ENCODE measurements at regions not wholly inside any gene's neighbourhood (a gene's known extent, or its start where the extent isn't known, plus 50 kb on each side); places are given as distances from the start of the nearest gene placed in this dataset.
"Not testable (repeated sequence)": the region's sequence is repeated elsewhere in the genome, so short reads cannot be mapped to it uniquely, and the experiment has no call there.

DNA sequence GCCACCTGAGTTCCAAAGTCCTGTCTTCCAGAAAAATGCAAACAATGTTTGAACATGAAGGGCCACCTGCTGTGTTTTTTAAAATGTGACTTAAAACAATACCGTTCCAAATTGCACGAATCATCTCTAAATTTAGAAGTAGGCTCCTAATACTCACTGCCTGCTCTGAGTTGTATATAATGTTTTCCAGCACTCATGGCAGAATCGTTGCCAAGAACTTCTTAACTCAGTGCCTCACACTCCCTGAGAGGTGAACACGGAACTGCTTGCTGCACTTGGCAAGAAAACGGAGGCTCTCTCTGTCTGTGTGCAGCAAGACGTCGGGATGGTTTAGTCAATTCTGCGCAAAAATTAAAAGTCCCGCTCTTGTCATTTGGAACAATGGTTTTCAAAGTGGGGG, 757.3 kb upstream of the AUTS2 start:
- ChIA-PET POLR2A (no interaction called here), CTCF (no interaction called here)
- Histone ChIP-seq H3K4me3 (ENCODE audit: control insufficient read depth in 1 of 7, extremely low read depth in 1 of 7, insufficient read depth in 4 of 7, low read depth in 2 of 7, low read length in 6 of 7) (no peak overlapping the region), H3K4me1 (ENCODE audit: control extremely low read depth in 1 of 4, control insufficient read depth in 4 of 4, insufficient read depth in 4 of 4, low read length in 3 of 4) (no peaks in the 10 kb centered on the region), H3K9me3 (ENCODE audit: control extremely low read depth in 1 of 5, control insufficient read depth in 4 of 5, insufficient read depth in 2 of 5, low read depth in 1 of 5, low read length in 4 of 5) (peaks cover 0 to 3% (median 0%) of the 10 kb centered on the region in 5 experiments), H3K27ac (ENCODE audit: insufficient read depth in 1 of 2, low read depth in 1 of 2, low read length in 2 of 2, poor library complexity in 1 of 2, severe bottlenecking in 2 of 2) (no peak overlapping the region), H3K27me3 (replicated peaks in 2 of 5; ENCODE audit: control insufficient read depth in 4 of 5, insufficient read depth in 5 of 5, low read length in 4 of 5) (no peaks in the 10 kb centered on the region), H3K36me3 (ENCODE audit: control insufficient read depth in 4 of 4, insufficient read depth in 4 of 4, low read length in 3 of 4) (no peaks in the 10 kb centered on the region)
- WGBS (ENCODE audit: insufficient coverage), result 95% methylated on average over 8 of the region's 9 CpGs
- DNase-seq, result no peak

DNA sequence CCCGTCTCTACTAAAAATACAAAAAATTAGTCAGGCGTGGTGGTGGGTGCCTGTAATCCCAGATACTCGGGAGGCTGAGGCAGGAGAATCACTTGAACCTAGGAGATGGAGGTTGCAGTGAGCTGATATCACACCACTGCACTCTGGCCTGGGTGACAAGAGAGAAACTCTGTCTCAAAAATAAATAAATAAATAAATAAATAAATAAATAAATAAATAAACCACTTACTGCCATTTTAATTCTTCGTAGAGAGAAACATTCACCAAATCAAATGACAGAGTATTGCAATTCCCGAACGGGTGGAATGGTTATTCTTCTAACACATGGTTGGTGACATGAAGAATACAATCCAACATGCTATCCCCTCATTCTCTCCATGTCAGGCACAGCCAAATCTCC, 754.3 kb upstream of the AUTS2 start:
- H3K27me3 ChIP-seq (replicated peaks in 2 of 5; ENCODE audit: control insufficient read depth in 4 of 5, insufficient read depth in 5 of 5, low read length in 4 of 5); H3K36me3 ChIP-seq (ENCODE audit: control insufficient read depth in 4 of 4, insufficient read depth in 4 of 4, low read length in 3 of 4); DNase-seq; H3K9me3 ChIP-seq (ENCODE audit: control extremely low read depth in 1 of 5, control insufficient read depth in 4 of 5, insufficient read depth in 2 of 5, low read depth in 1 of 5, low read length in 4 of 5); H3K4me1 ChIP-seq (ENCODE audit: control extremely low read depth in 1 of 4, control insufficient read depth in 4 of 4, insufficient read depth in 4 of 4, low read length in 3 of 4); H3K4me3 ChIP-seq (ENCODE audit: control insufficient read depth in 1 of 7, extremely low read depth in 1 of 7, insufficient read depth in 4 of 7, low read depth in 2 of 7, low read length in 6 of 7); H3K27ac ChIP-seq (ENCODE audit: insufficient read depth in 1 of 2, low read depth in 1 of 2, low read length in 2 of 2, poor library complexity in 1 of 2, severe bottlenecking in 2 of 2); CTCF ChIA-PET: not testable (repeated sequence)
- WGBS (ENCODE audit: insufficient coverage), result 100% methylated on average over 3 of the region's 6 CpGs
- POLR2A ChIA-PET, result interaction anchor here (0.6 kb wide), 1 partner anchor 458 kb away, joined by 3 read pairs; no protein-coding TSS in a partner anchor

DNA sequence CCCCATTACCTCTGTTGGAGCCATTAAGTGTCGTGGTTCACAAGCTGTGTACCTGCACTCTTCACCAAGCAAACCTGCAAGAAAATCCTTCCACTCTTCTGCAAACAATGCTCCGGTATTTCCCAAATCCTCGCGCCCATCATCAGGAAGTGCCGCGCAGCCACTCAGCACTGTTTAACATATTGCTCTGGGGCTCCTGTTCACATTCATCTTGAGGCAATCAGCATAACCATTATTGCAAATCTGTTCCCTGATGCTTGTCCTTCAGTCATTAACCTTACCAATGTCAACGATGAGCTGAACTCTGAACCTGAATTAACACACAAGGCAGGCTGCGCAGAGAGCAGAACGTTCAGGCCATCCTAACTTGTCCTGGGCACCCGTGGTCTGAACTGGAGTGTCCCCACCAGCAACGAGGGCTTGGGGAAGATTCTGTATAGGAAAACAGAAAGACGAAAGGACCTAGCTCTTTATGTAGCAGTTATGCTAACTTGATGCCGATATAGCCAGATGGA, 751.4 kb upstream of the AUTS2 start:
- WGBS (ENCODE audit: insufficient coverage), result 95% methylated on average over 11 of the region's 13 CpGs
- Histone ChIP-seq H3K4me1 (ENCODE audit: control extremely low read depth in 1 of 4, control insufficient read depth in 4 of 4, insufficient read depth in 4 of 4, low read length in 3 of 4) (no peaks in the 10 kb centered on the region), H3K27ac (ENCODE audit: insufficient read depth in 1 of 2, low read depth in 1 of 2, low read length in 2 of 2, poor library complexity in 1 of 2, severe bottlenecking in 2 of 2) (no peak overlapping the region), H3K36me3 (ENCODE audit: control insufficient read depth in 4 of 4, insufficient read depth in 4 of 4, low read length in 3 of 4) (no peaks in the 10 kb centered on the region), H3K4me3 (ENCODE audit: control insufficient read depth in 1 of 7, extremely low read depth in 1 of 7, insufficient read depth in 4 of 7, low read depth in 2 of 7, low read length in 6 of 7) (no peak overlapping the region), H3K9me3 (ENCODE audit: control extremely low read depth in 1 of 5, control insufficient read depth in 4 of 5, insufficient read depth in 2 of 5, low read depth in 1 of 5, low read length in 4 of 5) (peaks cover 0 to 3% (median 0%) of the 10 kb centered on the region in 5 experiments), H3K27me3 (replicated peaks in 2 of 5; ENCODE audit: control insufficient read depth in 4 of 5, insufficient read depth in 5 of 5, low read length in 4 of 5) (no peaks in the 10 kb centered on the region)
- ChIA-PET CTCF (no interaction called here), POLR2A (no interaction called here)
- DNase-seq, result no peak

DNA sequence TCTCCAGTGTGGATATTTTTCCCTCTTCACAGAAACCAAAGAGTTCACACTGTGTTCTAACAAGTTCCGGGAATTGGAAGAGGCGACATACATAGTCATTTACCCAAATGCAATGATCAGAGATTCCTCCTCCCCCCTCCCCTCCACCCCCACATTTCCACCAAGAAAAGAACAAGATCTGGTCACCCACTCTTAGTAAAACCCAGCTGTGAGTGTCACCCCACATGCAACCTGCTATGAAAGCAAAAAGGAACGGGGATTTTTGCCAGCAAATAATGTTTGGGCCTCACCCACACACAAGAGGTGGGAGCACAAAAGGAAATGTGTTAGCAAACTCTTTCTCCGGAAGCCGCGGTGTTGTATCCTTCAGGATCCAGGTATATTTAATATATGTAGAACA, 745.0 kb upstream of the AUTS2 start:
- H3K4me3 ChIP-seq (ENCODE audit: control insufficient read depth in 1 of 7, extremely low read depth in 1 of 7, insufficient read depth in 4 of 7, low read depth in 2 of 7, low read length in 6 of 7), result no peak overlapping the region
- POLR2A ChIA-PET, result no interaction called here
- 93% methylated on average over 2 of the region's 6 CpGs for WGBS (ENCODE audit: insufficient coverage)
- DNase-seq, result no peak
- CTCF ChIA-PET, result no interaction called here
- H3K27ac ChIP-seq (ENCODE audit: insufficient read depth in 1 of 2, low read depth in 1 of 2, low read length in 2 of 2, poor library complexity in 1 of 2, severe bottlenecking in 2 of 2), result no peak overlapping the region
- H3K27me3 ChIP-seq (replicated peaks in 2 of 5; ENCODE audit: control insufficient read depth in 4 of 5, insufficient read depth in 5 of 5, low read length in 4 of 5), result no peaks in the 10 kb centered on the region
- no peaks in the 10 kb centered on the region for H3K36me3 ChIP-seq (ENCODE audit: control insufficient read depth in 4 of 4, insufficient read depth in 4 of 4, low read length in 3 of 4)
- no peaks in the 10 kb centered on the region for H3K4me1 ChIP-seq (ENCODE audit: control extremely low read depth in 1 of 4, control insufficient read depth in 4 of 4, insufficient read depth in 4 of 4, low read length in 3 of 4)
- peaks cover 0 to 2% (median 0%) of the 10 kb centered on the region in 5 experiments for H3K9me3 ChIP-seq (ENCODE audit: control extremely low read depth in 1 of 5, control insufficient read depth in 4 of 5, insufficient read depth in 2 of 5, low read depth in 1 of 5, low read length in 4 of 5)

DNA sequence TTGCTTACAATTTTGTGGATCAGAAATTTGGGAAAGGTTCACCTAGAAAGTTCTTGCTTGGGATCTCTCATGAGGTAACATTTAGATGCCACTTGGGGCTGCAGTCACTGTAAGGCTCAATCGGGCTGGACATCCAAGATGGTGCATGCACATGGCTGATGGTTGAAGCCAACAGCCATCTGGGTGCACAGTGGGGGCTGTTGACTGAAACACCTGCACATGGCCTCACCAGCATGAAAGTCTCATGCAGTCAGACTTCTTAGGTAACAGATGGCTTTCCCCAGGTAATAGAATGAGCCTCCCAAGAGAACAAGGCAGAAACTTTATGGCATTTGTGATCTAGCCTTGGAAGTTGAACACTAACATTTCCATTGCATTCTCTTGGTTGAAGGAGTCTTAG, 740.7 kb upstream of the AUTS2 start:
- no peak overlapping the region for H3K4me3 ChIP-seq (ENCODE audit: control insufficient read depth in 1 of 7, extremely low read depth in 1 of 7, insufficient read depth in 4 of 7, low read depth in 2 of 7, low read length in 6 of 7)
- POLR2A ChIA-PET, result interaction anchor here (0.7 kb wide), 1 partner anchor 88 kb away, joined by 3 read pairs; no protein-coding TSS in a partner anchor

DNA sequence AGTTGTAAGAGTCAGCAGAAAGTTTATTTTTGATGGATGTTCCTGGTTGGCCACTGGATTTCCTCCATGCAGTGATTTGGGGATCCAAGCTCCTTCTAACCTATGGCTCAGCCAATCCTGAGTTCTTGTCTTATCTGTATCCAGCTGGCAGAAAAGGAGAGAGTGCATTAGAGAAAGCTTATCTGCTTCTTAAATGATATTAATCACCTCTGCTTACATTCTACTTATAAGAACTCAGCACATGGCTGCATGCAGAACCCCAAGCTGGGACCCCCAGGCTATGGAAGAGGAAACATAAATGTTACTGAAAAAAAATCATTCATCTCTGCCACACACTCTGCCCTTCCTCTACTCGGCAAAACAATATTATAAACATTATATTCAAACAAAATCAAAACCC, 739.8 kb upstream of the AUTS2 start:
- no CpG with 5 or more reads among the region's 1 CpG for WGBS (ENCODE audit: insufficient coverage)
- CTCF ChIA-PET, result no interaction called here
- POLR2A ChIA-PET, result no interaction called here
- Histone ChIP-seq H3K4me1 (ENCODE audit: control extremely low read depth in 1 of 4, control insufficient read depth in 4 of 4, insufficient read depth in 4 of 4, low read length in 3 of 4) (no peaks in the 10 kb centered on the region), H3K27me3 (replicated peaks in 2 of 5; ENCODE audit: control insufficient read depth in 4 of 5, insufficient read depth in 5 of 5, low read length in 4 of 5) (no peaks in the 10 kb centered on the region), H3K9me3 (ENCODE audit: control extremely low read depth in 1 of 5, control insufficient read depth in 4 of 5, insufficient read depth in 2 of 5, low read depth in 1 of 5, low read length in 4 of 5) (no peaks in the 10 kb centered on the region), H3K27ac (ENCODE audit: insufficient read depth in 1 of 2, low read depth in 1 of 2, low read length in 2 of 2, poor library complexity in 1 of 2, severe bottlenecking in 2 of 2) (no peak overlapping the region), H3K36me3 (ENCODE audit: control insufficient read depth in 4 of 4, insufficient read depth in 4 of 4, low read length in 3 of 4) (no peaks in the 10 kb centered on the region), H3K4me3 (ENCODE audit: control insufficient read depth in 1 of 7, extremely low read depth in 1 of 7, insufficient read depth in 4 of 7, low read depth in 2 of 7, low read length in 6 of 7) (no peak overlapping the region)
- no peak for DNase-seq

More for the DNA sequence above, 740.7 kb upstream of the AUTS2 start:
- no peak for DNase-seq
- H3K27me3 ChIP-seq (replicated peaks in 2 of 5; ENCODE audit: control insufficient read depth in 4 of 5, insufficient read depth in 5 of 5, low read length in 4 of 5), result no peaks in the 10 kb centered on the region
- H3K9me3 ChIP-seq (ENCODE audit: control extremely low read depth in 1 of 5, control insufficient read depth in 4 of 5, insufficient read depth in 2 of 5, low read depth in 1 of 5, low read length in 4 of 5), result no peaks in the 10 kb centered on the region
- CTCF ChIA-PET, result no interaction called here
- no peak overlapping the region for H3K27ac ChIP-seq (ENCODE audit: insufficient read depth in 1 of 2, low read depth in 1 of 2, low read length in 2 of 2, poor library complexity in 1 of 2, severe bottlenecking in 2 of 2)
- 100% methylated on average over 1 of the region's 1 CpG for WGBS (ENCODE audit: insufficient coverage)
- no peaks in the 10 kb centered on the region for H3K36me3 ChIP-seq (ENCODE audit: control insufficient read depth in 4 of 4, insufficient read depth in 4 of 4, low read length in 3 of 4)
- H3K4me1 ChIP-seq (ENCODE audit: control extremely low read depth in 1 of 4, control insufficient read depth in 4 of 4, insufficient read depth in 4 of 4, low read length in 3 of 4), result no peaks in the 10 kb centered on the region

DNA sequence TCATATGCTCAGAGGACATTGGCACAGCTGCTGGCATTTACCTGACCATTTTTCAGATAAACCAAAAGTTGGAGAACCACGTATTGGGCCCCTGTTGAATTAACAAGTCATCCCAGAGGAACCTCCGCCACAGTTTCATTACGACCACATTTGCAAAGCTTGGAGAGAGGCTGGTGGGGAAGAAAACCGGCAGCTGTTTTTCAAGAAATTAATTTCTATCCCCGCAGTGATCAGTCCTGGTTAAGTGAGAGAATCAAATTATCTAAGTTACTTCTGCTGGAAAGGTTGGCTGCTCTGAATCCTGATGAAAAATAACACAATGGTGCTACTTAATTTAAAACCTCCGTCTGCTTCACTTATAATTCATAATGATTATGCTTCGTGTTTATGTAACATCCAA, 737.1 kb upstream of the AUTS2 start:
- ChIA-PET CTCF (no interaction called here), POLR2A (no interaction called here)
- H3K36me3 ChIP-seq (ENCODE audit: control insufficient read depth in 4 of 4, insufficient read depth in 4 of 4, low read length in 3 of 4), result no peaks in the 10 kb centered on the region
- 95% methylated on average over 6 of the region's 7 CpGs for WGBS (ENCODE audit: insufficient coverage)
- H3K9me3 ChIP-seq (ENCODE audit: control extremely low read depth in 1 of 5, control insufficient read depth in 4 of 5, insufficient read depth in 2 of 5, low read depth in 1 of 5, low read length in 4 of 5), result no peaks in the 10 kb centered on the region
- no peak for DNase-seq
- H3K27me3 ChIP-seq (replicated peaks in 2 of 5; ENCODE audit: control insufficient read depth in 4 of 5, insufficient read depth in 5 of 5, low read length in 4 of 5), result no peaks in the 10 kb centered on the region
- no peak overlapping the region for H3K27ac ChIP-seq (ENCODE audit: insufficient read depth in 1 of 2, low read depth in 1 of 2, low read length in 2 of 2, poor library complexity in 1 of 2, severe bottlenecking in 2 of 2)
- H3K4me1 ChIP-seq (ENCODE audit: control extremely low read depth in 1 of 4, control insufficient read depth in 4 of 4, insufficient read depth in 4 of 4, low read length in 3 of 4), result no peaks in the 10 kb centered on the region
- no peak overlapping the region for H3K4me3 ChIP-seq (ENCODE audit: control insufficient read depth in 1 of 7, extremely low read depth in 1 of 7, insufficient read depth in 4 of 7, low read depth in 2 of 7, low read length in 6 of 7)
